GM21381 (cell line): ENCODE measurements at regions not wholly inside any gene's neighbourhood (a gene's known extent, or its start where the extent isn't known, plus 50 kb on each side); places are given as distances from the start of the nearest gene placed in this dataset.
A peak's percentile ranks its signal among the peaks of the same experiment; 100 is the strongest.
"Not testable (repeated sequence)": the region's sequence is repeated elsewhere in the genome, so short reads cannot be mapped to it uniquely, and the experiment has no call there.

Source experiments
- ATAC-seq: cut with Tn5 transposase; IDR thresholded peaks from one replicate; pipeline ENCODE4 v1.9.1; 2021; ENCODE audit warnings: mild to moderate bottlenecking, moderate library complexity; ENCODE audit not compliant: unreplicated experiment

GRCh38 chr7:119964788-119965542 lies 308.0 kb upstream of the KCND2 start:
- no peak for ATAC-seq

- no peak for ATAC-seq
Measured at GRCh38 chr7:119967221-119967620, 305.8 kb upstream of the KCND2 start.

GRCh38 chr7:119968411-119968810 lies 304.6 kb upstream of the KCND2 start:
- not testable (repeated sequence) for ATAC-seq

- no peak for ATAC-seq
Measured at GRCh38 chr7:119969054-119969453, 303.9 kb upstream of the KCND2 start.

GRCh38 chr7:119969763-119970162 lies 303.2 kb upstream of the KCND2 start:
- ATAC-seq = no peak

GRCh38 chr7:119974972-119975371 lies 298.0 kb upstream of the KCND2 start:
- ATAC-seq = peak; percentile 52

GRCh38 chr7:119982884-119983283 lies 290.1 kb upstream of the KCND2 start:
- no peak for ATAC-seq

- ATAC-seq = no peak
Measured at GRCh38 chr7:119983468-119983867, 289.5 kb upstream of the KCND2 start.

- no peak for ATAC-seq
Measured at GRCh38 chr7:119984247-119984646, 288.7 kb upstream of the KCND2 start.

- no peak for ATAC-seq
Measured at GRCh38 chr7:119988401-119988800, 284.6 kb upstream of the KCND2 start.

- ATAC-seq = no peak
Measured at GRCh38 chr7:119994928-119995327, 278.0 kb upstream of the KCND2 start.

GRCh38 chr7:119996634-119997033 lies 276.3 kb upstream of the KCND2 start:
- ATAC-seq = no peak

- ATAC-seq = no peak
Measured at GRCh38 chr7:119999738-120000475, 273.1 kb upstream of the KCND2 start.

- no peak for ATAC-seq
Measured at GRCh38 chr7:120005720-120006119, 267.3 kb upstream of the KCND2 start.

- ATAC-seq = not testable (repeated sequence)
Measured at GRCh38 chr7:120014301-120014700, 258.7 kb upstream of the KCND2 start.

GRCh38 chr7:120014925-120015465 lies 258.0 kb upstream of the KCND2 start:
- no peak for ATAC-seq

- ATAC-seq = no peak
Measured at GRCh38 chr7:120021085-120021484, 251.9 kb upstream of the KCND2 start.

GRCh38 chr7:120023494-120024167 lies 249.3 kb upstream of the KCND2 start:
- no peak for ATAC-seq

- ATAC-seq = no peak
Measured at GRCh38 chr7:120028636-120029035, 244.3 kb upstream of the KCND2 start.

GRCh38 chr7:120030876-120031275 lies 242.1 kb upstream of the KCND2 start:
- ATAC-seq = no peak

GRCh38 chr7:120033114-120033513 lies 239.9 kb upstream of the KCND2 start:
- no peak for ATAC-seq
